IPS-15b (cell line): ENCODE measurements at regions not wholly inside any gene's neighbourhood (a gene's known extent, or its start where the extent isn't known, plus 50 kb on each side); places are given as distances from the start of the nearest gene placed in this dataset.
"Not testable (repeated sequence)": the region's sequence is repeated elsewhere in the genome, so short reads cannot be mapped to it uniquely, and the experiment has no call there.

ENCODE experiments used
- H3K27me3 ChIP-seq: one replicate; pipeline ENCODE4 v1.6.1; 2013; ENCODE audit warnings: low read length; ENCODE audit not compliant: control insufficient read depth, insufficient read depth
- H3K36me3 ChIP-seq: one replicate; pipeline ENCODE4 v1.6.1; 2013; ENCODE audit warnings: low read length; ENCODE audit not compliant: control insufficient read depth, insufficient read depth
- H3K4me1 ChIP-seq: one replicate; pipeline ENCODE4 v1.6.1; 2013; ENCODE audit warnings: mild to moderate bottlenecking, low read length; ENCODE audit not compliant: control insufficient read depth, insufficient read depth
- H3K4me3 ChIP-seq: one replicate; pipeline ENCODE4 v1.5.1; 2013; ENCODE audit warnings: low read depth, low read length
- H3K9ac ChIP-seq: one replicate; pipeline ENCODE4 v1.6.1; 2013; ENCODE audit warnings: low read depth, mild to moderate bottlenecking, low read length
- H3K9me3 ChIP-seq: one replicate; pipeline ENCODE4 v1.6.1; 2013; ENCODE audit warnings: mild to moderate bottlenecking, low read length; ENCODE audit not compliant: control insufficient read depth, insufficient read depth

- Histone ChIP-seq H3K4me1 (no peaks in the 10 kb centered on the region), H3K9me3 (no peaks in the 10 kb centered on the region), H3K9ac (no peak overlapping the region)
These were observed 184.9 kb upstream of the GNAI1 start for GRCh38 chr7:79949778-79950177.

GRCh38 chr7:79936281-79936983 lies 198.2 kb upstream of the GNAI1 start:
- Histone ChIP-seq H3K9ac (no peak overlapping the region), H3K27me3 (no peaks in the 10 kb centered on the region), H3K9me3 (no peaks in the 10 kb centered on the region), H3K4me3 (no peak overlapping the region), H3K4me1 (no peaks in the 10 kb centered on the region), H3K36me3 (no peaks in the 10 kb centered on the region)

More at GRCh38 chr7:79949778-79950177, 184.9 kb upstream of the GNAI1 start:
- no peaks in the 10 kb centered on the region for H3K36me3 ChIP-seq
- H3K4me3 ChIP-seq = no peak overlapping the region
- no peaks in the 10 kb centered on the region for H3K27me3 ChIP-seq

- no peaks in the 10 kb centered on the region for H3K36me3 ChIP-seq
- H3K9me3 ChIP-seq = no peaks in the 10 kb centered on the region
- H3K4me1 ChIP-seq = no peaks in the 10 kb centered on the region
- no peak overlapping the region for H3K9ac ChIP-seq
- H3K27me3 ChIP-seq = no peaks in the 10 kb centered on the region
- no peak overlapping the region for H3K4me3 ChIP-seq
These were observed 199.9 kb upstream of the GNAI1 start for GRCh38 chr7:79934727-79935126.

- Histone ChIP-seq H3K9ac (no peak overlapping the region), H3K4me3 (no peak overlapping the region), H3K36me3 (no peaks in the 10 kb centered on the region), H3K4me1 (no peaks in the 10 kb centered on the region), H3K9me3 (no peaks in the 10 kb centered on the region), H3K27me3 (no peaks in the 10 kb centered on the region)
These were observed 201.5 kb upstream of the GNAI1 start for GRCh38 chr7:79933144-79933543.

GRCh38 chr7:79930604-79931003 lies 204.0 kb upstream of the GNAI1 start:
- Histone ChIP-seq H3K9me3 (no peaks in the 10 kb centered on the region), H3K4me1 (no peaks in the 10 kb centered on the region), H3K27me3 (no peaks in the 10 kb centered on the region), H3K36me3 (no peaks in the 10 kb centered on the region), H3K9ac (no peak overlapping the region), H3K4me3 (no peak overlapping the region)

GRCh38 chr7:79927116-79927515 lies 207.5 kb upstream of the GNAI1 start:
- Histone ChIP-seq H3K36me3 (no peaks in the 10 kb centered on the region), H3K4me1 (no peaks in the 10 kb centered on the region), H3K27me3 (no peaks in the 10 kb centered on the region), H3K4me3 (no peak overlapping the region), H3K9ac (no peak overlapping the region), H3K9me3 (no peaks in the 10 kb centered on the region)

- H3K9me3 ChIP-seq = no peaks in the 10 kb centered on the region
These were observed 210.7 kb upstream of the GNAI1 start for GRCh38 chr7:79923953-79924352.

GRCh38 chr7:79922894-79923293 lies 211.7 kb upstream of the GNAI1 start:
- H3K4me3 ChIP-seq = no peak overlapping the region
- H3K9me3 ChIP-seq = no peaks in the 10 kb centered on the region
- no peaks in the 10 kb centered on the region for H3K4me1 ChIP-seq
- no peaks in the 10 kb centered on the region for H3K27me3 ChIP-seq
- no peaks in the 10 kb centered on the region for H3K36me3 ChIP-seq
- no peak overlapping the region for H3K9ac ChIP-seq

More at GRCh38 chr7:79923953-79924352, 210.7 kb upstream of the GNAI1 start:
- no peaks in the 10 kb centered on the region for H3K36me3 ChIP-seq
- no peak overlapping the region for H3K9ac ChIP-seq
- H3K27me3 ChIP-seq = no peaks in the 10 kb centered on the region
- no peaks in the 10 kb centered on the region for H3K4me1 ChIP-seq
- no peak overlapping the region for H3K4me3 ChIP-seq

GRCh38 chr7:79921976-79922375 lies 212.7 kb upstream of the GNAI1 start:
- Histone ChIP-seq H3K9me3 (no peaks in the 10 kb centered on the region), H3K4me3 (no peak overlapping the region), H3K36me3 (no peaks in the 10 kb centered on the region), H3K27me3 (no peaks in the 10 kb centered on the region), H3K9ac (no peak overlapping the region), H3K4me1 (no peaks in the 10 kb centered on the region)

- not testable (repeated sequence) for H3K4me1 ChIP-seq, H3K4me3 ChIP-seq, H3K36me3 ChIP-seq, H3K9me3 ChIP-seq, H3K9ac ChIP-seq, H3K27me3 ChIP-seq
These were observed 216.0 kb upstream of the GNAI1 start for GRCh38 chr7:79918632-79919031.

GRCh38 chr7:79915346-79915745 lies 219.3 kb upstream of the GNAI1 start:
- not testable (repeated sequence) for H3K9ac ChIP-seq, H3K9me3 ChIP-seq, H3K4me3 ChIP-seq, H3K27me3 ChIP-seq, H3K4me1 ChIP-seq, H3K36me3 ChIP-seq

- H3K27me3 ChIP-seq = no peaks in the 10 kb centered on the region
- H3K36me3 ChIP-seq = no peaks in the 10 kb centered on the region
- H3K4me3 ChIP-seq = no peak overlapping the region
- H3K9me3 ChIP-seq = peaks cover 5% of the 10 kb centered on the region
- H3K9ac ChIP-seq = no peak overlapping the region
- no peaks in the 10 kb centered on the region for H3K4me1 ChIP-seq
These were observed 222.4 kb upstream of the GNAI1 start for GRCh38 chr7:79912213-79912633.
